ENCODE measurements at regions not wholly inside any gene's neighbourhood (a gene's known extent, or its start where the extent isn't known, plus 50 kb on each side); places are given as distances from the start of the nearest gene placed in this dataset.

GRCh38 chr3:66567077-66567476 lies 66.3 kb upstream of the LRIG1 start:
- TF ChIP-seq MAX (IDR thresholded peaks at IDR 0.05) (no peak), NR2F2 (IDR thresholded peaks at IDR 0.05) (no peak), RAD21 (IDR thresholded peaks at IDR 0.05) (no peak), ATF3 (IDR thresholded peaks at IDR 0.05) (no peak), CTCF (IDR thresholded peaks at IDR 0.05; ENCODE audit: low read depth, low read length, missing input control) (no peak), JUND (IDR thresholded peaks at IDR 0.05) (no peak), TAF1 (conservative IDR thresholded peaks at IDR 0.05) (no peak), SP1 (IDR thresholded peaks at IDR 0.05) (no peak), YY1 (IDR thresholded peaks at IDR 0.05) (no peak), GABPA (IDR thresholded peaks at IDR 0.05 in 1 of 2, conservative IDR thresholded peaks at IDR 0.05 in 1 of 2) (no peak), REST (IDR thresholded peaks at IDR 0.05) (no peak), FOXA1 (IDR thresholded peaks at IDR 0.05) (no peak), HNF4G (IDR thresholded peaks at IDR 0.05) (no peak), EGR1 (IDR thresholded peaks at IDR 0.05; ENCODE audit: low read depth in 2 of 2) (no peak)

Measured in liver (tissue), 3 donors.